T-helper 1 cell treated with Interleukin-12 subunit alpha and Interleukin-12 subunit beta and Interleukin-4 antibody, amounts not matched to agents 30 μg/mL and 1 μg/mL, for 36 hours (primary cell): ENCODE measurements at regions not wholly inside any gene's neighbourhood (a gene's known extent, or its start where the extent isn't known, plus 50 kb on each side); places are given as distances from the start of the nearest gene placed in this dataset.

Experiments used
- H3K27ac Mint-ChIP-seq: one replicate; pipeline ENCODE4 v1.8.0; 2021; ENCODE audit warnings: mild to moderate bottlenecking, mixed read lengths
- H3K27me3 Mint-ChIP-seq: one replicate; pipeline ENCODE4 v1.8.0; 2021; ENCODE audit warnings: low read depth, mixed read lengths
- H3K36me3 Mint-ChIP-seq: one replicate; pipeline ENCODE4 v1.8.0; 2021; ENCODE audit warnings: low read depth, mixed read lengths
- H3K4me1 Mint-ChIP-seq: one replicate; pipeline ENCODE4 v1.8.0; 2021; ENCODE audit warnings: low read depth, mixed read lengths
- H3K4me3 Mint-ChIP-seq: one replicate; pipeline ENCODE4 v1.8.0; 2021; ENCODE audit warnings: mild to moderate bottlenecking, moderate library complexity, mixed read lengths
- H3K9me3 Mint-ChIP-seq: one replicate; pipeline ENCODE4 v1.8.0; 2021; ENCODE audit warnings: mixed read lengths

DNA sequence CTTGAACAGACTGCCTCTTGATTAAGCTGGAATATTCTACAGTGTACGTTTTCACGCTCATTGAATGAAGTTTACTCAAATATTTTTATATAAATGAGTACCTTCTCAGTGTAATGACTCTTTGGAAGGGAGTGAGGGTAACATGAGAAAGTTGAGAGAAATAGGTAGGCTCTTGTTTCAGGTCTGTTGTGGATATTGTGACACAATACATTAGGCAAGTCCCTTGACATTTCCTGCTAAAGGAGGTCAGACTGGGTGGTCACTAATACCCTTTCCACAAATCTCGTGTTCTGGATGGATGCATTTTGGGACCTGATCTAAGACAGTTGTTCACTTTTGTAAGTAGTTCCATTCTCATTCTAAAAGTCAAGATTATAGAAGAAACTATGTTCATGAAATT, 324.8 kb upstream of the AZI2 start:
- H3K4me1 Mint-ChIP-seq, result no peaks in the 10 kb centered on the region
- H3K36me3 Mint-ChIP-seq, result no peaks in the 10 kb centered on the region
- no peaks in the 10 kb centered on the region for H3K27me3 Mint-ChIP-seq
- no peaks in the 10 kb centered on the region for H3K9me3 Mint-ChIP-seq
- no peak overlapping the region for H3K4me3 Mint-ChIP-seq
- H3K27ac Mint-ChIP-seq, result no peak overlapping the region

DNA sequence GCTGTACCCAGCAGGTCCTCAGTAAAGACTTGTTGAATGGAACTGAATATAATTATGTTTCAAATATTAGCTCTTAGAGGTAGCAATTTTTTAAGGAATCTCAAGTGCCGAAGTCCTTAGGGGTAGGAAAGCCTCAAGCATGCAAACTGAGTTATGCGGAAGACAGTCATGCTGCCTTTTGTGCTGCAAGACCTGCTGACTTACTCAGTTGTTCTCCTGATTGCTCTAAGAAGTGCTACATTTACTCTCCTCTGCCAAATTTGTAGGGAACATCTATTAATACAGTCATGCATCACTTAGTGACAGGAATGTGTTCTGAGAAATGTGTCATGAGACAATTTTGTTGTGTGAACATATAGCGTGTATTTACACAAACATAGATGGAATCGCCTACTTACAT, 325.6 kb upstream of the AZI2 start:
- Mint-ChIP-seq H3K4me1 (no peaks in the 10 kb centered on the region), H3K36me3 (no peaks in the 10 kb centered on the region), H3K27me3 (no peaks in the 10 kb centered on the region), H3K9me3 (no peaks in the 10 kb centered on the region), H3K4me3 (no peak overlapping the region), H3K27ac (no peak overlapping the region)

DNA sequence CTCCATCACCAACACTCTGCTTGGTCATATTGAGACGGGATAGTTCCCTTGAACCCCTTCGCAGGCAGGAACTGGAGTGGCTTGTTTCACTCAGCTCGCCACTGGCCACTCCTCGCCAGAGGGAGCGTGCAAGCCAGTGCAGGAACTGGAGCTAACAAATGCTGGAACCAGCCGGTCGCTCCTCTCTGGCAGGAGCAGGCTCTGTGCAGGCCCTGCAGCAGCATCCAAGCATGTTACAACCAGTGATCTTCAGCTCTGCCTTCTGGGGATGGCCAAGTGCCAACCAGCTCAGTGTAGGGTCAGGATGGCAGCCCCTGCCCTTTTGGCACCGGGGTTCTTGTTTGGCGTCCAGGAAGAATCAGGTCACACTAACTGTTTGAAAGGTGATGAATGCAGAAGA, 329.0 kb upstream of the AZI2 start:
- H3K36me3 Mint-ChIP-seq, result no peaks in the 10 kb centered on the region
- H3K9me3 Mint-ChIP-seq, result no peaks in the 10 kb centered on the region
- no peaks in the 10 kb centered on the region for H3K4me1 Mint-ChIP-seq
- no peaks in the 10 kb centered on the region for H3K27me3 Mint-ChIP-seq
- no peak overlapping the region for H3K4me3 Mint-ChIP-seq
- no peak overlapping the region for H3K27ac Mint-ChIP-seq

DNA sequence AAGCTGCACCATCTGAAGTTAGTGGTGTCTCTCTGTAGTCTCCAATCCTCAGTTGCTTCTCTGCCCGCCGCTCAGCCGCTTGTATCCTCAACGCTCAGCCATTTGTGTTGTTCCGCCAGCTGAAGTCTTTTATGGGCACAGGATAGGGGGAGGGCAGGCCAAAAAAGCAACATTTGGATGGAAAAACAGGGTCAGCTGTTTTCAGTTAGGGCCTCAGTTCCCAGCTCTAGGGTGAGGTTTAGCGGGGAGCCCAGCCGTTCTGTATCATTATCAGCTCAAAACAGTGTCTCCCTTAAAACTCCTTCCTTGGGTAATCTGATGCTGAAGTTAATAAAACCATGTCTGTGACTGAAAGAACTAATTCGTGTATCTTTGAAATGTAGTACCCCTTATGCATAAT, 329.5 kb upstream of the AZI2 start:
- no peaks in the 10 kb centered on the region for H3K4me1 Mint-ChIP-seq
- H3K9me3 Mint-ChIP-seq, result no peaks in the 10 kb centered on the region
- no peak overlapping the region for H3K4me3 Mint-ChIP-seq
- no peaks in the 10 kb centered on the region for H3K27me3 Mint-ChIP-seq
- H3K36me3 Mint-ChIP-seq, result no peaks in the 10 kb centered on the region
- H3K27ac Mint-ChIP-seq, result no peak overlapping the region

DNA sequence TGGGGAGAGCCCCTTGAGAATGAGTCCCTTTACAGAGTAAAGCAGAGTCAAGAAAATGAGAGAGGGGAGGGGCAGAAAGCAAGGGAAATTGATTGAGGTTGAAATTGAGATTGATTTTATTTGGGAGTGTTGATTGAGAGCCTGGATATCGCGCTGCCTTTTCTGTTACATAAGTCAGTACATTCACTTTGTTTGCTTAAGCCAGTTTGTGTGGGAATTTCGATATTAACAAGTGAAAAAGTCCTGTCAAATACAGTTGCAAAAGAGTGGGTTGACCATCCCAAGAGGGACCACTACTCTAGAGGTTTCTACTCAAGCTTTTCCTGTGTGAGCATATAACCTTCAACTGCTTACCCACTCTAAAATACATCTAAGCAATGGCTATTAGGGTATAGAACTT, 331.4 kb upstream of the AZI2 start:
- H3K27ac Mint-ChIP-seq, result no peak overlapping the region
- no peaks in the 10 kb centered on the region for H3K27me3 Mint-ChIP-seq

DNA sequence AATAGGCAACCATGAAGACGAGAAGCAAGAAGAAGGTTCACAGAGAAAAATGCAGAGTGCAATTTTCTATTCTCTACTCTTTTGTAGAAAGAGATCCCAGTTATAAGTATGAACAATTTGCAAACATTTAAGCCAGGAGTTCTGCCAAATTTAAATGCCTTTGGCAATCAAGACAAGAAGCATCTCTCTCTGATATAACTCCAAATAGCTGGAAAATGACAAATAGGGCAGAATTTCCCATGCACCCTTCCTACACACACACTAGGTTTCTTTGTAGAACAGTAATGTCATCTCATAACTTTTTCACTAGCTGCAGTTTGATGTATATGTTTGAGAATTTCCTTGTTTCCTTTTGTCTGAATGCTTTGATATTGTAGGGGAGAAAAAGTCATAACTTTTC, 333.5 kb upstream of the AZI2 start:
- Mint-ChIP-seq H3K9me3 (no peaks in the 10 kb centered on the region), H3K36me3 (no peaks in the 10 kb centered on the region), H3K4me3 (no peak overlapping the region), H3K4me1 (no peaks in the 10 kb centered on the region), H3K27ac (no peak overlapping the region), H3K27me3 (no peaks in the 10 kb centered on the region)

More for the DNA sequence above, 331.4 kb upstream of the AZI2 start:
- Mint-ChIP-seq H3K9me3 (no peaks in the 10 kb centered on the region), H3K4me1 (no peaks in the 10 kb centered on the region), H3K36me3 (no peaks in the 10 kb centered on the region), H3K4me3 (no peak overlapping the region)

DNA sequence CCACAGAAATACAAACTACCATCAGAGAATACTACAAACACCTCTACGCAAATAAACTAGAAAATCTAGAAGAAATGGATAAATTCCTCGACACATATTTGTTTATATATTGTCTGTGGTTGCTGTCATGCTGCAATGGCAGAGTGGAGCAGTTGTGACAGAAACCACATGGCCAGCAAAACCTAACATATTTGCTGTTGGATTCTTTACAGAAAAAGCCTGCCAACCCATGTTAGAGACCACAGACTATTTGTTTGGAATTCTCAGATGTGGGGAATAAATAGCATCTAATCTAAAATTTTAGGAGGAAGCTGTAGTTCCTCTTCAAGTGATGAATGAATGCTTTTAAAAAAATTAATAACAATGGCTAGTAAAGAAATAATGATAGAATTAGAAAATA, 341.6 kb upstream of the AZI2 start:
- H3K27ac Mint-ChIP-seq, result no peak overlapping the region
- no peak overlapping the region for H3K4me3 Mint-ChIP-seq
- H3K36me3 Mint-ChIP-seq, result no peaks in the 10 kb centered on the region
- H3K9me3 Mint-ChIP-seq, result no peaks in the 10 kb centered on the region
- H3K4me1 Mint-ChIP-seq, result no peaks in the 10 kb centered on the region
- H3K27me3 Mint-ChIP-seq, result no peaks in the 10 kb centered on the region

DNA sequence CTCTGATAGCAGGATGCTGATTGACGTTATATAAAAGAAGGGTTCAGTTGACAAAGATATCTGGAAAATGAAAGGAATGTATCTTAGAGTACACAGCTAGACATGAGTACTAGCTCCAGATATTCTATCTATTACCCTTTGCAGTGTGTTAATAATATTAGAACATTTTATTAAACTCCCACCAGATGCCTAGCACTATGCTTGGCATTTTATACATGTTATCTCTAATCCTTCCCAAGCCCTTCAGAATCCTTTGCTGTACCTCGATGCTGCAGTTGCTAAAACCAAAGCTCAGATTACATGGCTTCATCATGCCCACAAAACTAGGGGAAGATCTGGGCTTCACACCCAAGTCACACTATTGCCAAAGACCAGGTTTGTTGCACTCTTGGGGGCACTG, 350.1 kb upstream of the AZI2 start:
- Mint-ChIP-seq H3K36me3 (no peaks in the 10 kb centered on the region), H3K27me3 (no peaks in the 10 kb centered on the region), H3K9me3 (peaks cover 8% of the 10 kb centered on the region), H3K27ac (no peak overlapping the region), H3K4me1 (no peaks in the 10 kb centered on the region), H3K4me3 (no peak overlapping the region)

DNA sequence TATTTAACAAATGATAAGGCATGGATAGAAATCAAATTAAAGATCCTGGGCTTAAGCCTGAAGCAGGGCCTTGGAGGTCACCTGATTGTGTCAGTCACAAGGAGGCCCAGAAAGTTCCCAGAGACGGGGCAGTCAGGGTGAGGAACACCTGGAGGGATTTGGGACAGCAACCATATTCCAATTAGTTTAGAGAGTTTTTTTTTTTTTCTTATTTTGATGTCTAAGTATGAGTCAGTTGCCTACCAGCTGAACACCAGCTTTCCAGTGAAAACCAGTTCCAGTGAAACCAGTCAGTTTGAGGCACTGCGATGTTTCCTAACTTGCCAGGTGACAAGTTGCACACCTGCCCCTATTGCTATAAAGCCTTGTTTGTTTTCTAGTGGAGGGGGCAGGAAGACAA, 350.7 kb upstream of the AZI2 start:
- no peak overlapping the region for H3K27ac Mint-ChIP-seq
- H3K4me3 Mint-ChIP-seq, result no peak overlapping the region
- peaks cover 10% of the 10 kb centered on the region for H3K9me3 Mint-ChIP-seq
- H3K36me3 Mint-ChIP-seq, result no peaks in the 10 kb centered on the region
- no peaks in the 10 kb centered on the region for H3K27me3 Mint-ChIP-seq
- no peaks in the 10 kb centered on the region for H3K4me1 Mint-ChIP-seq

DNA sequence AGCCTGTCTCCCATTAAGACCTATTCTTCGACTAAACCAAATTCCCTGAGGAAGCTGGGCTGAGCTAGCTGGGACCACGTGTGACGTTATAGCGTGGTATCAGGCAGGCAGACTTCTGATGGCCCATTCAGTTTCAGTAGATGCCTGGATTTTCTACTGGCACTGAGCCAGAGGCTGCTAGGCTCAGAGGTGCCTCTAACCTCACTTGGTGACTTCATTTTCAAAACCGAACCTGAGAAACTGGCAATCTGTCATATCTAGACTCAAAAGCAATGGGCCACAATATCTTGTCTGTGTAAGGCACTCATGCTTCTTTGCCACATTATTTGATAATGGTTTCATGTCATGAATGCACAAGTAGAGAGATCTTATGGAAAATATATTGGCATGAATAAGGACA, 352.1 kb upstream of the AZI2 start:
- Mint-ChIP-seq H3K27ac (no peak overlapping the region), H3K9me3 (peaks cover 10% of the 10 kb centered on the region), H3K4me3 (no peak overlapping the region), H3K27me3 (no peaks in the 10 kb centered on the region), H3K4me1 (no peaks in the 10 kb centered on the region), H3K36me3 (no peaks in the 10 kb centered on the region)

DNA sequence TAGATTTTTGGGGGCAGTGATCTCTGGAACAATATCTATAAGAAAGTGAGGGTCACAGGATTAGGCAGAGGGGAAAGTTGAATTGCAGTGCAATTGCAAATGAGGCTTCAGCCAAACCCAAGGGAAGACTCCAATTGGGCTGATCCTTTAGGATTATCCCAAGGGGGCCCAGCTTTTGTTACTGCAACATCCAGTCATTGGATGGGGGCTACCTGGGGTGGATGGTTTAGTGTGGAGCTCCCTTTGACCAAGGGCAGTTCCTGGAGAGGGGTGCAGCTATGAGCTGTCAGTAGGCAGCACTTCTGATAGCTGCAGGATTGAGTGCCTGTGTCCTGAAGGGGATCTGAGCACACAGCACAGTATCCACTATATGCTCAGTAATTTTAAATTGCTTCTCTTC, 355.2 kb upstream of the AZI2 start:
- no peaks in the 10 kb centered on the region for H3K36me3 Mint-ChIP-seq
- no peak overlapping the region for H3K27ac Mint-ChIP-seq
- H3K4me1 Mint-ChIP-seq, result no peaks in the 10 kb centered on the region
- no peaks in the 10 kb centered on the region for H3K27me3 Mint-ChIP-seq
- H3K9me3 Mint-ChIP-seq, result peaks cover 10% of the 10 kb centered on the region
- no peak overlapping the region for H3K4me3 Mint-ChIP-seq

DNA sequence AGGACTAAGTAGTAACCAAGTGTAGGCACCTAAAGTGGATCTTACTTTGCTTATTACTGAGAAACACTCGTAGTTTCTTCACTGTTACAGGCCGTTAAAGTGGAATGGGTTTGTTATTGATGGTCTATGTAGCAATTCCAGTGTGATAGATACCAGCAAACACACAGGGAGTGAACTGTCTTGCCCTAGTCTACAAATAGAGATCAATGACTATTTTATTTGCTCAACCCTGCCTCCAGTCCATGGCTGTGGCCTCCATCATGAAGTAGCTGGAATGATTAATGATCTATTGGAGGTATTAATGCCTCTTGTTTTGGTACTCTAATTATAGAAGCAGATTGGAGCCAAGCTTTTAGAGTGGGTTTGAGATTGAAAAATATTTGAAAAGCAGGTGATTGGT, 362.7 kb upstream of the AZI2 start:
- Mint-ChIP-seq H3K4me1 (no peaks in the 10 kb centered on the region), H3K9me3 (peaks cover 4% of the 10 kb centered on the region), H3K36me3 (no peaks in the 10 kb centered on the region), H3K27me3 (no peaks in the 10 kb centered on the region), H3K27ac (no peak overlapping the region), H3K4me3 (no peak overlapping the region)

DNA sequence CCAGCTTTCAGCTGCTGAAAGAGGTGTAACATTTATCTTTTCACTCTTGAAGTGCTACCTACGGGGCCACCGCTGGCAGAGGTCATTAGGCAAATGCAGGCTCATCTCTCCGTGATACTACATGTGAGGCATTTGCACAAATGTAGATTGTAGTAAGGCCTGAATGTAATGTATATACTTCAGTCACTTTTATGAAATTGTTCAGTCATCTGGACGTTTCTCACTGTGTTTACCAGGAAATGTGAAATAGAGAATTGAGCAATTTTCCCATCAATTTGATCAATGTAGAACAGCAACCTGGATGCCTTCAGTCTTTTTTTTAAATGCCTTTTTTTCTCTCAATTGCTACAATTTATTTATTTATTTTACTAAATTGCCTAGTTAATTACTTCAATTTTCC, 368.3 kb upstream of the AZI2 start:
- Mint-ChIP-seq H3K9me3 (no peaks in the 10 kb centered on the region), H3K4me3 (no peak overlapping the region), H3K4me1 (no peaks in the 10 kb centered on the region), H3K27me3 (no peaks in the 10 kb centered on the region), H3K36me3 (no peaks in the 10 kb centered on the region), H3K27ac (no peak overlapping the region)

DNA sequence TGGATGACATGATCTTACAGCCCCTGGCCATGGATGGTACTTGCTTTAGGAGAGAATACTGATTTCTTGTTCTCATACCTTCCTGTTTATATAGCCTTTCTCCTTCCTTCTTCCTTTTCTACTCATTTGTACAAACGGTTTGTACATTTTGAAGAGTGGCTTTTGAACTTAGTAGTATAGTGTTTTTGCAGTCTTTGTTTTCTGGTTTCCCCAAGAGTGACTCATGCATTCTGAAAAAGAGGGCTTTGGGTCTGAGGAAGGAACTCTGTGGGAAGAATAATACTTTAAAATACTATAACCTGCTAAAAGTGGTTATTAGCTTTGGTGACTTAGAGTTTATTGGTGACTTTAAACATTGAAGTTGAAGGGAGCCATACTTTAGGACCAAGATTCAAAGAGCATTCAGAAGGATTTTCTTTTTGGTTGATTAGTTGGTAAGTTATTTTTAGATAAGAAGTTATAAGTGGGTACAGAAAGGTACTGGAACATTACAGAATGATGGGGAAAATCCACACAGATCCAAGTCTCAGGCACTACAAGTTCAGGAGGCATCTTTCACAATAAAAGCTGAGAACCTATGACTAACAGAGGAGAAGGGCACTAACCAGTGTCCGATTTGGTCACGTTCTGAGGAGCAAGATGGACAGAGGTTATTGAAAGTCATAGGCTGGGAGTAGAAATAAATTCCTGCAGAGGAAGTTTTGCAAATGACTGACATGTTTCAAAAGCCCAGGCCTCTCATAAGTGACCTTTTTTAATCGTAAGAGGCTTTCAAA, 369.6 kb upstream of the AZI2 start:
- no peaks in the 10 kb centered on the region for H3K9me3 Mint-ChIP-seq
- H3K27me3 Mint-ChIP-seq, result no peaks in the 10 kb centered on the region
- H3K4me1 Mint-ChIP-seq, result no peaks in the 10 kb centered on the region
- H3K27ac Mint-ChIP-seq, result no peak overlapping the region
- no peaks in the 10 kb centered on the region for H3K36me3 Mint-ChIP-seq
- no peak overlapping the region for H3K4me3 Mint-ChIP-seq

DNA sequence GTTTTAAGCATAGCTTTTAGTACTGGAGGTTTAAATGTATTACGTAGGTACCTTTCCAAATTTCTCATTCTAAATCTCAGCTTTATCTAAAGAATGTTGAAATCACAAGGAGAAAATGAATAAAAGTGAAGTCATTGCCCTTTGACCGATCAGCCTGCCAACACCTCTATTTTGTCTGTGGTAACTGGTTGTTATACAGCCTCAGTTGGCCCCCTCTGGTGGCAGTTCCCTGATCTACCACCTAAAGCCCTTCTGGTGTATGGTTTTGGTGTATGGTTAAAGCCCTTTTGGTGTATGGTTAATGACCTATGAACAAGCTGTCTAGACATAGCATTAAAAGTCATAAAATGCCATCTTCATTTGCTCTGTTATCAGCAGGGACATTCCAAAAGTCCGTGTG, 378.2 kb upstream of the AZI2 start:
- Mint-ChIP-seq H3K27ac (no peak overlapping the region), H3K4me1 (no peaks in the 10 kb centered on the region), H3K4me3 (no peak overlapping the region), H3K27me3 (no peaks in the 10 kb centered on the region), H3K36me3 (no peaks in the 10 kb centered on the region), H3K9me3 (peaks cover 3% of the 10 kb centered on the region)

DNA sequence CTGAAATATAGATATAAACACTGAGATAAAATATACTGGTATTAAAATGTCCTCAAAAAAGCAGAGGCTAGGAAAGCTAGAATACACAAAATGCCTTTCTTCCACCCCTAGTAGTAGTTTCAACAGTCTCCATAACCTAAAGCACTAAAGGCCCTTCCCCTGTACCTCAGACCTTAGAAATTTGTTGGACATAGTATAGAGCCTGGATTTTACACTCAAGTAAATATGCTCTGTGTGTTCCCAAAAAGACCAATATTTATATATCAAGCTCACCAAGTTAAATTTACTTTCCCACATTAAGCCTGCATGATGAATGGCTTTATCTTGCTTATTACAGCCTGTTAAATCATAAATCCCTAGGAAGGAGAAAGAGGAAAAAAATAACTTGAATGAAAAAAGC, 378.7 kb upstream of the AZI2 start:
- no peak overlapping the region for H3K27ac Mint-ChIP-seq
- no peaks in the 10 kb centered on the region for H3K4me1 Mint-ChIP-seq
- no peak overlapping the region for H3K4me3 Mint-ChIP-seq
- H3K27me3 Mint-ChIP-seq, result no peaks in the 10 kb centered on the region
- peaks cover 3% of the 10 kb centered on the region for H3K9me3 Mint-ChIP-seq
- no peaks in the 10 kb centered on the region for H3K36me3 Mint-ChIP-seq
